HCT116 (cell line): ENCODE measurements at regions not wholly inside any gene's neighbourhood (a gene's known extent, or its start where the extent isn't known, plus 50 kb on each side); places are given as distances from the start of the nearest gene placed in this dataset.

Source experiments
- ATAC-seq: fragments of 200-7000 bp; cut with Tn5 transposase; 2 replicates; pipeline ENCODE4 v1.9.1; 2020; ENCODE audit warnings: mild to moderate bottlenecking, moderate library complexity
- BruUV-seq: library from RNA; stranded (reverse); fragments of 400-500 nt; replicated peaks from 2 replicates; lab custom pipeline; 2021; lab: Mats Ljungman, UMichigan
- CTCF ChIA-PET: fragments of 300-600 bp; sonication (Branson Sonifier 250); formaldehyde crosslinking; loops from one replicate; lab custom pipeline; 2021; ENCODE audit warnings: antibody characterized with exemption; lab: Charles Lee
- POLR2A ChIA-PET: fragments of 300-600, 350-600 bp; sonication (Branson Sonifier 250); formaldehyde crosslinking; loops from one replicate; lab custom pipeline; 2021; ENCODE audit warnings: antibody characterized with exemption; lab: Charles Lee
- RAD21 ChIA-PET, 2 experiments: fragments of 300-600 bp; sonication (Branson Sonifier 250); formaldehyde crosslinking; loops; one replicate each; lab custom pipeline; 2023; ENCODE audit warnings: low total read pairs in 2 of 2; ENCODE audit not compliant: uncharacterized antibody in 2 of 2, unreplicated experiment in 2 of 2, low non-redundant PET in 1 of 2; lab: Charles Lee
- DNase-seq: peaks from one replicate; pipeline ENCODE4 v3.0.0-alpha.2; 2010; ENCODE audit warnings: low read depth, low spot score
- H2AFZ ChIP-seq: fragments of 200-600 bp; shearing (Covaris generic), sonication (generic); 2 replicates; pipeline ENCODE4 v1.6.1; 2017; ENCODE audit warnings: low read depth, mixed run types, mixed read lengths, antibody characterized with exemption, low read length; ENCODE audit not compliant: poor library complexity, severe bottlenecking
- H3K27ac ChIP-seq: 2 replicates; pipeline ENCODE4 v1.5.1; 2012; ENCODE audit warnings: low read depth, low read length
- H3K27me3 ChIP-seq: fragments of 200-600 bp; sonication (generic); 2 replicates; pipeline ENCODE4 v1.6.1; 2016; ENCODE audit warnings: mixed run types, low read length, mixed read lengths; ENCODE audit not compliant: insufficient read depth
- H3K36me3 ChIP-seq, 2 experiments: fragments of 200-500 bp in 1 of 2; fragments of 200-600 bp in 1 of 2; sonication (Bioruptor generic) in 1 of 2; sonication (generic) in 1 of 2; 2 replicates each; pipeline versions ENCODE4 v1.5.1 to v1.6.1; 2014 to 2016; ENCODE audit warnings: low read length in 2 of 2, inconsistent platforms in 1 of 2, mixed read lengths in 1 of 2, mixed run types in 1 of 2; ENCODE audit not compliant: insufficient read depth in 2 of 2, control insufficient read depth in 1 of 2
- H3K4me1 ChIP-seq, 2 experiments: fragments of 200-600 bp in 1 of 2; sonication (generic) in 1 of 2; 2 replicates each; pipeline versions ENCODE4 v1.5.1 to v1.6.1; 2012 to 2017; ENCODE audit warnings: low read length in 2 of 2, inconsistent platforms in 1 of 2, mild to moderate bottlenecking in 1 of 2, mixed read lengths in 1 of 2, mixed run types in 1 of 2, moderate library complexity in 1 of 2; ENCODE audit not compliant: insufficient read depth in 2 of 2, control insufficient read depth in 1 of 2
- H3K4me2 ChIP-seq: fragments of 200-600 bp; sonication (generic); 2 replicates; pipeline ENCODE4 v1.6.1; 2017; ENCODE audit warnings: mixed run types, low read length, mixed read lengths
- H3K4me3 ChIP-seq, 2 experiments: fragments of 200-600 bp in 1 of 2; sonication (generic) in 1 of 2; replicated peaks in 1 of 2; 2 replicates each; pipeline ENCODE4 v1.5.1; 2011 to 2016; ENCODE audit warnings: low read length in 2 of 2, control low read depth in 1 of 2, low read depth in 1 of 2, mild to moderate bottlenecking in 1 of 2, mixed read lengths in 1 of 2, mixed run types in 1 of 2
- H3K79me2 ChIP-seq: fragments of 200-600 bp; sonication (generic); 2 replicates; pipeline ENCODE4 v1.6.1; 2017; ENCODE audit warnings: mild to moderate bottlenecking, mixed run types, low read length, moderate library complexity, mixed read lengths; ENCODE audit not compliant: insufficient read depth
- H3K9ac ChIP-seq: fragments of 200-600 bp; sonication (generic); 2 replicates; pipeline ENCODE4 v1.6.1; 2016; ENCODE audit warnings: low read length, mixed read lengths
- H3K9me2 ChIP-seq: fragments of 200-600 bp; sonication (generic), shearing (Covaris generic); 2 replicates; pipeline ENCODE4 v1.6.1; 2017; ENCODE audit warnings: mixed run types, mild to moderate bottlenecking, moderate library complexity; ENCODE audit not compliant: insufficient read depth
- H3K9me3 ChIP-seq, 2 experiments: fragments of 200-500 bp in 1 of 2; fragments of 200-600 bp in 1 of 2; sonication (Bioruptor generic) in 1 of 2; sonication (generic) in 1 of 2; 2 replicates each; pipeline ENCODE4 v1.6.1; 2014 to 2017; ENCODE audit warnings: low read length in 2 of 2, mixed read lengths in 2 of 2, inconsistent platforms in 1 of 2, low read depth in 1 of 2, mild to moderate bottlenecking in 1 of 2, mixed run types in 1 of 2, moderate library complexity in 1 of 2; ENCODE audit not compliant: control insufficient read depth in 1 of 2, insufficient read depth in 1 of 2
- H4K20me1 ChIP-seq: fragments of 200-600 bp; sonication (generic), shearing (Covaris generic); 2 replicates; pipeline ENCODE4 v1.6.1; 2017; ENCODE audit warnings: mixed run types, mild to moderate bottlenecking, moderate library complexity; ENCODE audit not compliant: insufficient read depth
- CBX3 ChIP-seq: IDR thresholded peaks from 2 replicates; pipeline ENCODE4 v1.6.1; 2012; ENCODE audit warnings: low read depth
- CEBPB ChIP-seq: IDR thresholded peaks from 2 replicates; pipeline ENCODE4 v1.6.1; 2012; ENCODE audit warnings: low read depth
- EZH2phosphoT487 ChIP-seq: fragments of 200-600 bp; IDR thresholded peaks from 2 replicates; pipeline ENCODE4 v1.6.1; 2018; ENCODE audit warnings: antibody characterized with exemption, borderline replicate concordance
- FOSL1 ChIP-seq: IDR thresholded peaks from 2 replicates; pipeline ENCODE4 v1.6.1; 2012; ENCODE audit warnings: low read depth
- POLR2AphosphoS5 ChIP-seq: IDR thresholded peaks from 2 replicates; pipeline ENCODE4 v1.6.1; 2011; ENCODE audit warnings: mild to moderate bottlenecking, low read depth, low read length, moderate library complexity
- SIN3A ChIP-seq: IDR thresholded peaks from 2 replicates; pipeline ENCODE4 v1.6.1; 2012; ENCODE audit warnings: low read depth
- SP1 ChIP-seq: IDR thresholded peaks from 2 replicates; pipeline ENCODE4 v1.6.1; 2012; ENCODE audit warnings: low read depth
- SRF ChIP-seq: IDR thresholded peaks from 2 replicates; pipeline ENCODE4 v1.6.1; 2012; ENCODE audit warnings: low read depth
- TCF7L2 ChIP-seq: IDR thresholded peaks from 2 replicates; pipeline ENCODE4 v1.7.0; 2011; ENCODE audit warnings: borderline replicate concordance, inconsistent platforms; ENCODE audit not compliant: insufficient read depth, insufficient read length; ENCODE audit errors: extremely low read depth
- YY1 ChIP-seq: IDR thresholded peaks from 2 replicates; pipeline ENCODE4 v1.6.1; 2011; ENCODE audit warnings: low read length, low read depth, moderate library complexity, mild to moderate bottlenecking; ENCODE audit not compliant: insufficient replicate concordance; ENCODE audit errors: extremely low read depth
- ZFX ChIP-seq: fragments of 450-650 bp; IDR thresholded peaks from 2 replicates; pipeline ENCODE4 v1.6.1; 2017
- ZNF274 ChIP-seq: fragments of 200-500 bp; sonication (Bioruptor generic); IDR thresholded peaks from 2 replicates; pipeline ENCODE4 v1.6.1; 2014; ENCODE audit warnings: mild to moderate bottlenecking, low read depth, low read length, inconsistent platforms
- intact Hi-C: fragments of 100-400 bp; cut with micrococcal nuclease; formaldehyde crosslinking; loops from 2 replicates; pipeline ENCODE4 v1.10.0; 2022
- TF ChIP-seq, protein P1 (sequence below), 3 experiments: fragments of 200-600 bp in 1 of 3; sonication (generic) in 1 of 3; IDR thresholded peaks in 2 of 3; conservative IDR thresholded peaks in 1 of 3; 2 replicates each; pipeline ENCODE4 v1.5.1; 2012 to 2017; ENCODE audit warnings: low read depth in 2 of 3, low read length in 2 of 3, antibody characterized with exemption in 1 of 3, borderline replicate concordance in 1 of 3, control low read depth in 1 of 3, mild to moderate bottlenecking in 1 of 3, mixed read lengths in 1 of 3, mixed run types in 1 of 3, moderate library complexity in 1 of 3; ENCODE audit not compliant: insufficient read depth in 1 of 3
- TF ChIP-seq, protein P2 (sequence below): IDR thresholded peaks from 2 replicates; pipeline ENCODE4 v1.6.1; 2012
- TF ChIP-seq, protein P3 (sequence below): IDR thresholded peaks from 2 replicates; pipeline ENCODE4 v1.6.1; 2011; ENCODE audit warnings: mild to moderate bottlenecking, low read length, moderate library complexity; ENCODE audit not compliant: insufficient replicate concordance; ENCODE audit errors: extremely low read depth

DNA sequence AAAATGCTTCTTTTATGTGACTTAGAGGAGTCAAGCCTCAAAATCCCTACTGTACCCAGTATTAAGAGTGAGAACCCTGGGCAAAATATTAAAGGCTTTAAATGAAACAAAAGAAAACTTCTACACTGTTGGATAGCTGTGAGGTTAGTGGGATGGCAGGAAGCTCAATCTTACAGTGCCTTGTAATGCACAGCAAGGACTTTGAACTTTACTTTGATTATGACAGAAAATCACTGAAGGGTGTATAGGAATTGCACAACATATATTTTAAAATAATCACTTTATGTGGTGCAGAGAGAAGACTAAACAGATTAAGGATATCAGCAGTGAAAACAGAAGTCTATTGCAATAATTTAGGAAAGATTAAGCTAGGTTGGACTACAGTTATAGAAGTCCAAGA is 1333.4 kb downstream of the ADGRL3 start:
- Histone ChIP-seq H4K20me1 (no peaks in the 10 kb centered on the region), H3K9ac (no peak overlapping the region), H2AFZ (no peak overlapping the region), H3K27me3 (no peaks in the 10 kb centered on the region), H3K9me3 (peaks cover 9 to 21% of the 10 kb centered on the region in 2 experiments; a peak in 2 of 4 replicates), H3K36me3 (no peaks in the 10 kb centered on the region), H3K27ac (no peak overlapping the region), H3K4me1 (no peaks in the 10 kb centered on the region), H3K79me2 (no peaks in the 10 kb centered on the region), H3K4me3 (no peak overlapping the region), H3K9me2 (no peaks in the 10 kb centered on the region), H3K4me2 (no peak overlapping the region)
- DNase-seq (no peak), ATAC-seq (no peak)
- BruUV-seq = no TSS peak
- TF ChIP-seq TCF7L2 = no peak
- no peak for TF ChIP-seq FOSL1
- TF ChIP-seq, protein P1, sequence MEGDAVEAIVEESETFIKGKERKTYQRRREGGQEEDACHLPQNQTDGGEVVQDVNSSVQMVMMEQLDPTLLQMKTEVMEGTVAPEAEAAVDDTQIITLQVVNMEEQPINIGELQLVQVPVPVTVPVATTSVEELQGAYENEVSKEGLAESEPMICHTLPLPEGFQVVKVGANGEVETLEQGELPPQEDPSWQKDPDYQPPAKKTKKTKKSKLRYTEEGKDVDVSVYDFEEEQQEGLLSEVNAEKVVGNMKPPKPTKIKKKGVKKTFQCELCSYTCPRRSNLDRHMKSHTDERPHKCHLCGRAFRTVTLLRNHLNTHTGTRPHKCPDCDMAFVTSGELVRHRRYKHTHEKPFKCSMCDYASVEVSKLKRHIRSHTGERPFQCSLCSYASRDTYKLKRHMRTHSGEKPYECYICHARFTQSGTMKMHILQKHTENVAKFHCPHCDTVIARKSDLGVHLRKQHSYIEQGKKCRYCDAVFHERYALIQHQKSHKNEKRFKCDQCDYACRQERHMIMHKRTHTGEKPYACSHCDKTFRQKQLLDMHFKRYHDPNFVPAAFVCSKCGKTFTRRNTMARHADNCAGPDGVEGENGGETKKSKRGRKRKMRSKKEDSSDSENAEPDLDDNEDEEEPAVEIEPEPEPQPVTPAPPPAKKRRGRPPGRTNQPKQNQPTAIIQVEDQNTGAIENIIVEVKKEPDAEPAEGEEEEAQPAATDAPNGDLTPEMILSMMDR (IDR thresholded peaks at IDR 0.05 in 2 of 3, conservative IDR thresholded peaks at IDR 0.05 in 1 of 3; ENCODE audit: borderline replicate concordance in 1 of 3, insufficient read depth in 1 of 3, low read depth in 2 of 3, low read length in 2 of 3) = no peak
- TF ChIP-seq CBX3 = no peak
- TF ChIP-seq, protein P2, sequence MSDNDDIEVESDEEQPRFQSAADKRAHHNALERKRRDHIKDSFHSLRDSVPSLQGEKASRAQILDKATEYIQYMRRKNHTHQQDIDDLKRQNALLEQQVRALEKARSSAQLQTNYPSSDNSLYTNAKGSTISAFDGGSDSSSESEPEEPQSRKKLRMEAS = no peak
- TF ChIP-seq, protein P3, sequence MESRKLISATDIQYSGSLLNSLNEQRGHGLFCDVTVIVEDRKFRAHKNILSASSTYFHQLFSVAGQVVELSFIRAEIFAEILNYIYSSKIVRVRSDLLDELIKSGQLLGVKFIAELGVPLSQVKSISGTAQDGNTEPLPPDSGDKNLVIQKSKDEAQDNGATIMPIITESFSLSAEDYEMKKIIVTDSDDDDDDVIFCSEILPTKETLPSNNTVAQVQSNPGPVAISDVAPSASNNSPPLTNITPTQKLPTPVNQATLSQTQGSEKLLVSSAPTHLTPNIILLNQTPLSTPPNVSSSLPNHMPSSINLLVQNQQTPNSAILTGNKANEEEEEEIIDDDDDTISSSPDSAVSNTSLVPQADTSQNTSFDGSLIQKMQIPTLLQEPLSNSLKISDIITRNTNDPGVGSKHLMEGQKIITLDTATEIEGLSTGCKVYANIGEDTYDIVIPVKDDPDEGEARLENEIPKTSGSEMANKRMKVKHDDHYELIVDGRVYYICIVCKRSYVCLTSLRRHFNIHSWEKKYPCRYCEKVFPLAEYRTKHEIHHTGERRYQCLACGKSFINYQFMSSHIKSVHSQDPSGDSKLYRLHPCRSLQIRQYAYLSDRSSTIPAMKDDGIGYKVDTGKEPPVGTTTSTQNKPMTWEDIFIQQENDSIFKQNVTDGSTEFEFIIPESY = no peak
- TF ChIP-seq SRF = no peak
- no peak for TF ChIP-seq SP1
- no peak for TF ChIP-seq SIN3A
- no peak for TF ChIP-seq EZH2phosphoT487
- TF ChIP-seq YY1 = no peak
- no peak for TF ChIP-seq ZFX
- TF ChIP-seq ZNF274 = no peak
- no peak for TF ChIP-seq POLR2AphosphoS5
- TF ChIP-seq CEBPB = no peak
- CTCF ChIA-PET = no interaction called here
- intact Hi-C loops = no loop called here
- RAD21 ChIA-PET = no interaction called here
- POLR2A ChIA-PET = no interaction called here
